IPS-18a (cell line): ENCODE measurements at regions not wholly inside any gene's neighbourhood (a gene's known extent, or its start where the extent isn't known, plus 50 kb on each side); places are given as distances from the start of the nearest gene placed in this dataset.

Source experiments
- H3K27ac ChIP-seq: one replicate; pipeline ENCODE4 v1.5.1; 2013; ENCODE audit warnings: low read length
- H3K27me3 ChIP-seq: one replicate; pipeline ENCODE4 v1.6.1; 2013; ENCODE audit warnings: mild to moderate bottlenecking, low read length; ENCODE audit not compliant: control insufficient read depth, insufficient read depth
- H3K36me3 ChIP-seq: one replicate; pipeline ENCODE4 v1.6.1; 2013; ENCODE audit warnings: low read depth, low read length; ENCODE audit not compliant: control insufficient read depth
- H3K4me1 ChIP-seq: one replicate; pipeline ENCODE4 v1.6.1; 2013; ENCODE audit warnings: low read depth, low read length; ENCODE audit not compliant: control insufficient read depth
- H3K4me3 ChIP-seq: one replicate; pipeline ENCODE4 v1.5.1; 2013; ENCODE audit warnings: low read length
- H3K9ac ChIP-seq: one replicate; pipeline ENCODE4 v1.6.1; 2013; ENCODE audit warnings: mild to moderate bottlenecking, low read length, moderate library complexity
- H3K9me3 ChIP-seq: one replicate; pipeline ENCODE4 v1.6.1; 2013; ENCODE audit warnings: low read depth, low read length; ENCODE audit not compliant: control insufficient read depth

DNA sequence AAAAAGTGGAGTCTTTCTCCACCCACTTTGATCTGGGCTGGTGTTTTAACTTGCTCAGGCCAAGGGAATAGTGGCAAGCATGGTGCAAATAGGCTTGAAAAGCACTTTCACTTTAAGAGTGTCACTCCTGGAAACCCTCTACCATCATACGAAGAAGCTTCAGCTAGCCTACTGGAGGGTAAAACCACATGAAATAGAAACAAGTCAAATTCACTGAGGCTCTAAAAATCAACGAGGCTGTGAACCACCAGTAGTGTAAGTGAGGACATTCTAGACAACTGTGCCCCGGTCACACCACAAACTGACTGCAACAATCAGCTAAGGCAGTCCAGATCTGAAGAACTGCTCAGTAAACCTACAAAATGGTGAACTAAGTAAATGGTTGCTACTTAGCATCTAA lies 2366.3 kb upstream of the C9orf72 start:
- no peaks in the 10 kb centered on the region for H3K9me3 ChIP-seq
- no peaks in the 10 kb centered on the region for H3K27me3 ChIP-seq
- H3K4me1 ChIP-seq, result no peaks in the 10 kb centered on the region
- H3K27ac ChIP-seq, result no peak overlapping the region
- no peak overlapping the region for H3K4me3 ChIP-seq
- no peak overlapping the region for H3K9ac ChIP-seq
- H3K36me3 ChIP-seq, result no peaks in the 10 kb centered on the region

DNA sequence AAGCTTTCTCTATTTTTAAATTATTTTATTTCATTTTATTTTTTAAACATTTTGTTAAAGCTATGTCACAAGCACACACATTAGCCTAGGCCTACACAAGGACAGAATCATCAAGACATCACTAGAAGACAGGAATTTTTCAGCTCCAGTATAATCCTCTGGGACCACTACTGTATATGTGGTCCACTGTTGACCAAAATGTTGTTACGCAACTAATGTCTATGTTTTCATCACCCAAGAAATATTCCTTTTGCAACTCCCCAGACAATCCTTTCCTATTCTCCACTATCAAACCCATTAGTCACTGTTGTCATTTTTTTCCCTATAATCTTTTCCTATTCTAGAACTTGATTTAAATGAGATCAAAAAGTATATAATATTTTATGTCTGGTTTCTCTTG lies 2371.7 kb upstream of the C9orf72 start:
- Histone ChIP-seq H3K9ac (no peak overlapping the region), H3K4me3 (no peak overlapping the region), H3K9me3 (no peaks in the 10 kb centered on the region), H3K27ac (no peak overlapping the region), H3K36me3 (no peaks in the 10 kb centered on the region), H3K4me1 (no peaks in the 10 kb centered on the region), H3K27me3 (no peaks in the 10 kb centered on the region)

DNA sequence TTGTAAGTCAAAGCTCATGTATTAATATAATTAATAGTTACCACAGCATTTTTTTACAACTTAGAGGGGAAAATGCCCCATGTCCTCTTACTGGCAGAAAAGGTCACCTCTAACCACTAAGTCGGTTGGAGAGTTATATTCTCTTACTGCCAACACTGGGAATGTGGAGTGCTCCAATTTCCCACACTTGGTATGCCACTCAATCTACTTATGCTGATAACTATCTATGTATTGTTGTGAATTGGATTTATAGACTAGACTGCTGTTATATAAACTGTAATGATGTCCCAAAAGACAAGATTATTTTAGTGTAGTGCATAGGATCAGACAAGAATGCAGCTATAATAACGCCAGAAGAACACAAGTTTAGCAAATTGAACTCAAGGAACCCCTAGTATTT lies 2385.2 kb upstream of the C9orf72 start:
- Histone ChIP-seq H3K36me3 (no peaks in the 10 kb centered on the region), H3K4me3 (no peak overlapping the region), H3K9ac (no peak overlapping the region), H3K27ac (no peak overlapping the region), H3K9me3 (no peaks in the 10 kb centered on the region), H3K4me1 (peaks cover 3% of the 10 kb centered on the region), H3K27me3 (no peaks in the 10 kb centered on the region)

DNA sequence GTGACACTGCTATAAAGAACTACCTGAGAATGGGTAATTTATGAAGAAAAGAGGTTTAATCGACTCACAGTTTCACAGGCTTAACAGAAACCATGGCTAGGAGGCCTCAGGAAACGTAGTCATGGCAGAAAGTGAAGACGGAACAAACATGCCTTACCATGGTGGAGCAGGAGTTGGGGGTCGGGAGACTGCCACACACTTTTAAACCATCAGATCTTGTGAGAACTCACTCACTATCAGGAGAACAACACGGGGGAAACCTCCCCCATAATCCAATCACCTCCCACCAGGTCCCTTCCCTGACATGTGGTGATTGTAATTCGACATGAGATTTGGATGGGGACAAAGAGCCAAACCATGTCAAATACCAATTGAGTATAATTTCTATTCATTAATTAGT lies 2392.6 kb upstream of the C9orf72 start:
- no peaks in the 10 kb centered on the region for H3K9me3 ChIP-seq
- H3K27me3 ChIP-seq, result no peaks in the 10 kb centered on the region
- no peak overlapping the region for H3K27ac ChIP-seq
- H3K36me3 ChIP-seq, result no peaks in the 10 kb centered on the region
- H3K4me3 ChIP-seq, result no peak overlapping the region
- H3K4me1 ChIP-seq, result no peaks in the 10 kb centered on the region
- no peak overlapping the region for H3K9ac ChIP-seq

DNA sequence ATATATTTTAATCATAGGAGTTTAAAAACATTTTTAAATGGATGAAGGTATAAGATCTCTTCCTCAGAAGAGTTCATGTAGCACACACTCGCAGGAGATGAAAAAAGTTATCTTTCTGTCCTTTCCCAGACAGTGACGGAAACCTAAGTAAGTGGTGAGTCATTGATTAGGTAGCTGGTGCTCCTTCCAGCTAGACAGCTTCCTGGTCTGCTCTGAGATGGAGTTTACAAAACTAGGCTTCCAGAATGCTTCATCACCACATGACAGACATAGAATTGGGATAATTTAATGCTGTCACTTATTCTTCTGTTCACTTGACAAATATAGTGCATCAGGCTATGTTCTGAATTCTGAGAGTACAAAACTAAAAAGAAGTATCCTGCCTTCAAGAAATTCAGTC lies 2393.0 kb upstream of the C9orf72 start:
- Histone ChIP-seq H3K27me3 (no peaks in the 10 kb centered on the region), H3K4me3 (no peak overlapping the region), H3K4me1 (no peaks in the 10 kb centered on the region), H3K9ac (no peak overlapping the region), H3K36me3 (no peaks in the 10 kb centered on the region), H3K27ac (no peak overlapping the region), H3K9me3 (no peaks in the 10 kb centered on the region)

DNA sequence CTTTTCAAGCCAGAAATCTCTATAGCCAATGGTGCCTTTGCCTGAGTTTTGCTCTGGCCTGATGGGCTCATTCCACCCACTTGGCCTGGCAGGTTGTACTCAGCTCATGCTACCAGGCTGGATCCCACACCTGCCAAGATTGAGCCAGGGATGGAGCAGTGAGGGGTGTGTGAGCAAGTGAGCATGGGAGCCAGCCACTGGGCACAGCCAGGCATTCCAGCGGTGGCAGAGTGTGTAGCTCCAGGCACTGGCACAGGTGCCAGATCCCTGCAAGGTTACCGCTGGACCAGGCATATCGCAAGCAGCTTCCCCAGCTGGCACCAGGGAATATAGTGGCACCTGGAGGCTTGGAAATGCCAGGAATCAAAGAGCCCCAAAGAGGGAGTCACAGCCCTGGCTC lies 2395.6 kb upstream of the C9orf72 start:
- Histone ChIP-seq H3K27me3 (no peaks in the 10 kb centered on the region), H3K4me3 (no peak overlapping the region), H3K36me3 (no peaks in the 10 kb centered on the region), H3K9ac (no peak overlapping the region), H3K27ac (no peak overlapping the region), H3K9me3 (no peaks in the 10 kb centered on the region), H3K4me1 (no peaks in the 10 kb centered on the region)

DNA sequence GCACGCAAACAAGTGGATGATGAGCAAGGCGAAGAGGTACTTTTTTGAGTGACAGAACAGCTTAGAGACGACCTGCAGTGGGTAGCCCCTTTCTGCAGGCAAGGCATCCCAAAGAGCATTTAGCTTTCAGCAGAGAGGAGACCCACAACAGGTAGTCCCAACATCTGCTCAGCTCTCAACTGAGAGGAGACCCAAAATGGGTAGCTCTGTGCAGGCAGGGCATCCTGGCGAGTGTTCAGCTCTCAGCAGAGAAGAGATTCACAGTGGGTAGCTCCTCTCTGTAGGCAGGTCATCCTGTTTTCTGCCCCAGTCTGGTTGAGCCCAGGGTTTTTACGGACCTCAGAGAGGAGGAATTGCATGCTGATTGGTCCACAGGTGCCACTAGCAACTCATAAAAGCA lies 2396.1 kb upstream of the C9orf72 start:
- no peak overlapping the region for H3K4me3 ChIP-seq
- H3K9ac ChIP-seq, result no peak overlapping the region
- H3K9me3 ChIP-seq, result no peaks in the 10 kb centered on the region
- H3K27ac ChIP-seq, result no peak overlapping the region
- no peaks in the 10 kb centered on the region for H3K4me1 ChIP-seq
- no peaks in the 10 kb centered on the region for H3K36me3 ChIP-seq
- H3K27me3 ChIP-seq, result no peaks in the 10 kb centered on the region

DNA sequence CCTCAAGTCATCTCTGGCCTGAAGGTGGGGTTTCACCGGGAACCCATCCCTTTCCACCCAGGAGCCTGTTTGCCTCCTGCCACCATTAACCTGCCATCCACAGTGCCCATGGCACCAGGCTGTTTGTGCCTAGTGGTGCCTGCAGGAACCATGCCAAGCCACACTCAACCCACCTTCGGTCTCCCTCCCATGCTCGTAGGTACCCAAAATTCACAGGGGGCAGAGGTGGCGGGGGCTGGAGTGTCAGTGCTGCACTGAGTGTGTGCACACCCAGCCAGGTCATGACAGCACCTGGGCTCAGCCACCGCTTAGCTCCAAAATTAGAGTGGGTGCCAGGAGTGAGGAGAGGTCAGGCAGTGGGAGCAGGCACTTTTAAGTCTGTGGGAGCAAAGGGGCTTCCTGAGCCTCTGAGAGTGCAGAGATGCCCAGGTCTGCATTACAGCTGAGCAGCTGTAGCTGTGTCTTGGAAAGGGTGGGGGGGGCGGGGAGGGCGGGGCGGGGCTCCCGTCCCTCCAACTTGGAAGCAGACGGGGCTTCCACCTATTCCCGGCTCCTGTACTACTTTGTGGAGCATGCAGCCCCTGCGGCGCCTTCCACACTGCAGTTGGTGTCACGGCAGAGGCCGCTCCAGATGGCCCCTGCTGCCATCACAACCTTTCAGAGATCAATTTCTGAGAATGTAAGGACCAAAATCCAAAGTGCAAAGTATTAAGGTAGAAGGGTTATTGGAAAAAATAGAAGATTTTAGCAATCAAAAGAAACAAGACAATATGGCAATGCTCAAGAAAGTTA lies 2396.8 kb upstream of the C9orf72 start:
- no peaks in the 10 kb centered on the region for H3K27me3 ChIP-seq
- no peaks in the 10 kb centered on the region for H3K4me1 ChIP-seq
- H3K9ac ChIP-seq, result no peak overlapping the region
- no peak overlapping the region for H3K27ac ChIP-seq
- no peak overlapping the region for H3K4me3 ChIP-seq
- H3K36me3 ChIP-seq, result no peaks in the 10 kb centered on the region
- H3K9me3 ChIP-seq, result no peaks in the 10 kb centered on the region

DNA sequence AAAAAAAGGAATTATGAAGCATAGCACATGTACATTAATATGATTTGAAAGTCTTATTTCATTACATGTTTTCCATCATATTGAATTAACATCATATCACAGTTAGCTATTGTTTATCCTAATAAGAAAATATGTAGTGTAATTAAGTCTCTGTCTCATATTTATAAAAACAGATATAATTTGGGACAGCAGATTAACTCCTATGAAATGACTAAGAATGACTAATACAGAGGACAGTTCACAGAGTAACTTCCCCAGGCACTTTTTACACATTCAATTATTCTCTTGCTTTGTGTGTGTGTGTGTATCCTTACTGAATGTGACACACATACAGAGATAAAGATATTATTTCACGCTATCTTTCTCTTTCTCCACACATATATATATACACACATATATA lies 2400.9 kb upstream of the C9orf72 start:
- no peak overlapping the region for H3K4me3 ChIP-seq
- H3K27ac ChIP-seq, result no peak overlapping the region
- no peaks in the 10 kb centered on the region for H3K36me3 ChIP-seq

DNA sequence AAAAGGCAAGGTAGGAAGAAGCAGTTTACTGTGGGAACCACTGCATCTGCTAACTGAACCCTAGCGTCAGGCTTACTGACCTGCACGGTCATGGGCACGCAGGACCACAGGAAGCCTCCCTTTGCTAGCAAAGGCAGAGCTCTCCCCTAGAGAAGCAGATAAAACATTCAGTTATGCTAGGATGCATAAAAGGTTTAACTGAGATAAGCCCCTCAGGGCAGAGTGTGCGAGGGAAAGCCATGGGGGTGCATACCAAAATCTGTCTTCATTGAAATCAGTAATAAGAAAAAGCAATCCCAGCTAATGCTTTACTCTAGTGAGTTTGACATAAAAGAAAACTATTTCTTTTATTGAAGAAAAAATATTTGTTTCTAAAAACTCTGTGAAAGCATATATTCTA lies 2403.7 kb upstream of the C9orf72 start:
- Histone ChIP-seq H3K9me3 (no peaks in the 10 kb centered on the region), H3K27me3 (no peaks in the 10 kb centered on the region), H3K4me3 (no peak overlapping the region), H3K9ac (no peak overlapping the region), H3K4me1 (no peaks in the 10 kb centered on the region), H3K36me3 (no peaks in the 10 kb centered on the region), H3K27ac (no peak overlapping the region)

More for the DNA sequence above, 2400.9 kb upstream of the C9orf72 start:
- Histone ChIP-seq H3K27me3 (no peaks in the 10 kb centered on the region), H3K9ac (no peak overlapping the region), H3K4me1 (no peaks in the 10 kb centered on the region), H3K9me3 (no peaks in the 10 kb centered on the region)

DNA sequence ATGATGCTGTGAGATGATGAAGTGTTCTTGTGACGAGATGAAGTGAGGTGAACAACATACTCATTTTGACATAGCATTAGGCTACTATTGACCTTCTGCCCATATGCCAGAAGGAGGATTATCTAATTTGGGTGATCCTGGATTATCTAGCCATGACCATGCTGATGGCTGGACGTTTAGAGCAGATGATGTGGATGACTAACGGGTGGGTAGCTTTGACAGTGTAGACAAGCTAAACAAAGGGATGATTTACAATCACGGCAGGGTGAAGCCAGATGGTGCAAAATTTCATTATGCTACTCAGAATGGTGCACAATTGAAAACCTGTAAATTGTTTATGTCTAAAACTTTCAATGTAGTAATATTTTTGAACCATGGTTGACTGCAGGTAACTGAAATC lies 2403.4 kb upstream of the ACO1 start:
- Histone ChIP-seq H3K9me3 (no peaks in the 10 kb centered on the region), H3K4me1 (no peaks in the 10 kb centered on the region), H3K4me3 (no peak overlapping the region), H3K36me3 (no peaks in the 10 kb centered on the region), H3K9ac (no peak overlapping the region), H3K27me3 (no peaks in the 10 kb centered on the region), H3K27ac (no peak overlapping the region)

DNA sequence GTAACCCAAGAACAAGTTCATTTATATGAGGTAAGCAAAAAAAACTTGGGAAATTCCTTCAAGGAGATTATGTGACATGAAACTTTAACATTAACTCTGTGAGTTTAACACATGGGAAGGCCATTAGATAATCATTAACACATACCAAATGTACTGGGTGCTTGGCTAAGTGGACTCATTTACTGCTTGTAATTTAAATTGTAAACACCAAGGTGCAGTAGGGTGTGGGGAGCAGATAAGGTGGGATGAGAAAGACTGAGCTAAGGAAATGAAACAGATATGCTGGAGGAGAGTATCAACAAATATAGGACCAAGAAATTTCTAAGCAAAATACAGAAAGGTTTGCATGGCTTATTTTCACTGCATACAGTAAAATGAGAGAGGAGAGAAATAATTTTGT lies 2384.8 kb upstream of the ACO1 start:
- H3K4me1 ChIP-seq, result no peaks in the 10 kb centered on the region
- no peaks in the 10 kb centered on the region for H3K27me3 ChIP-seq
- no peak overlapping the region for H3K27ac ChIP-seq
- H3K36me3 ChIP-seq, result no peaks in the 10 kb centered on the region
- H3K9me3 ChIP-seq, result no peaks in the 10 kb centered on the region
- no peak overlapping the region for H3K4me3 ChIP-seq
- no peak overlapping the region for H3K9ac ChIP-seq
